OCI-LY3 (cell line): ENCODE measurements at regions not wholly inside any gene's neighbourhood (a gene's known extent, or its start where the extent isn't known, plus 50 kb on each side); places are given as distances from the start of the nearest gene placed in this dataset.

Experiments used
- H2AFZ ChIP-seq: fragments of 200-600, 300-600 bp; shearing (Covaris generic); 2 replicates; pipeline ENCODE4 v1.6.0; 2014; ENCODE audit warnings: antibody characterized with exemption, low read depth, low read length
- H3K27ac ChIP-seq: fragments of 200-600, 300-600 bp; sonication (generic); 2 replicates; pipeline ENCODE4 v1.5.1; 2014; ENCODE audit warnings: mild to moderate bottlenecking, low read length, moderate library complexity, mixed read lengths
- H3K27me3 ChIP-seq: fragments of 200-600, 300-600 bp; sonication (generic); 2 replicates; pipeline ENCODE4 v1.6.1; 2014; ENCODE audit warnings: low read depth, low read length, mixed read lengths
- H3K36me3 ChIP-seq: fragments of 200-600, 300-600 bp; sonication (generic); replicated peaks from 2 replicates; pipeline ENCODE3; 2014; ENCODE audit warnings: low read depth, low read length, mixed read lengths
- H3K4me1 ChIP-seq: fragments of 300-600, 200-600 bp; sonication (generic); 2 replicates; pipeline ENCODE4 v1.6.1; 2014; ENCODE audit warnings: low read length, mixed read lengths
- H3K4me2 ChIP-seq: fragments of 200-600, 300-600 bp; sonication (generic); 2 replicates; pipeline ENCODE4 v1.6.1; 2014; ENCODE audit warnings: low read length, mixed read lengths
- H3K4me3 ChIP-seq: fragments of 300-600, 200-600 bp; sonication (generic); 2 replicates; pipeline ENCODE4 v1.5.1; 2014; ENCODE audit warnings: antibody characterized with exemption, mild to moderate bottlenecking, low read length, moderate library complexity
- H3K79me2 ChIP-seq: fragments of 300-600, 200-600 bp; shearing (Covaris generic); 2 replicates; pipeline ENCODE4 v1.6.1; 2014; ENCODE audit warnings: mild to moderate bottlenecking, low read length, mixed read lengths
- H3K9ac ChIP-seq: fragments of 300-600, 200-600 bp; shearing (Covaris generic); 2 replicates; pipeline ENCODE4 v1.6.0; 2014; ENCODE audit warnings: mild to moderate bottlenecking, low read length, moderate library complexity
- H3K9me3 ChIP-seq: fragments of 200-600, 300-600 bp; shearing (Covaris generic); 2 replicates; pipeline ENCODE4 v1.6.1; 2014; ENCODE audit warnings: low read length, mixed read lengths; ENCODE audit not compliant: insufficient read depth
- H4K20me1 ChIP-seq: fragments of 200-600, 300-600 bp; sonication (generic); 2 replicates; pipeline ENCODE4 v1.6.1; 2016; ENCODE audit warnings: low read length, mixed read lengths; ENCODE audit not compliant: insufficient read depth
- EZH2phosphoT487 ChIP-seq: fragments of 200-600 bp; shearing (Covaris generic); IDR thresholded peaks from 2 replicates; pipeline ENCODE4 v1.6.1; 2018; ENCODE audit warnings: antibody characterized with exemption, mixed run types, low read depth
- TF ChIP-seq, protein P1 (sequence below): fragments of 200-600, 300-600 bp; sonication (generic); IDR thresholded peaks from 2 replicates; pipeline ENCODE4 v1.5.1; 2014; ENCODE audit warnings: antibody characterized with exemption, low read length, low read depth

DNA sequence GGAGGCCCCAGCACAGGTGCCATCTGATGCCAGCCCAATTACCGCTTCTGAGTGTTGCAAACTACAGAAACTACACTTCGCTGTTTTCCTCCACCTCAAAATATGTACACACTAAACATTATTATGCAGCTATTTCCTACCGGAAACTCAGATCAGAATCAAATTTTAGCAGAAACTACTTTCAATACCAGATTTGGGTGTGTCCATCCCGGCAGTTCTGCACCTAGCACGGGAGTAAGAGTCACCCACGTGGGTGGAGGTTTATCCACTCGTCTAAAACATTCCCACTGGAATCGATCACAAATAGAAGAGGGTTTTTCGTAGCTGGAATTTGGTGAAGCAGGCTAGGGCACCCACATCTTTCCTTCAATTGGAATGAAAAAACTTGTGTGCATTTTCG lies 214.4 kb upstream of the PRKCQ start:
- Histone ChIP-seq H3K9me3 (no peaks in the 10 kb centered on the region), H3K27ac (no peak overlapping the region), H3K9ac (no peak overlapping the region), H3K4me3 (no peak overlapping the region), H3K79me2 (no peaks in the 10 kb centered on the region), H3K4me2 (no peak overlapping the region), H3K27me3 (0 out of 2 replicates have a peak, but pooled peaks cover 6% of the 10 kb centered on the region), H3K4me1 (no peaks in the 10 kb centered on the region), H4K20me1 (no peaks in the 10 kb centered on the region), H3K36me3 (no peaks in the 10 kb centered on the region), H2AFZ (no peak overlapping the region)
- TF ChIP-seq EZH2phosphoT487, result no peak
- TF ChIP-seq, protein P1, sequence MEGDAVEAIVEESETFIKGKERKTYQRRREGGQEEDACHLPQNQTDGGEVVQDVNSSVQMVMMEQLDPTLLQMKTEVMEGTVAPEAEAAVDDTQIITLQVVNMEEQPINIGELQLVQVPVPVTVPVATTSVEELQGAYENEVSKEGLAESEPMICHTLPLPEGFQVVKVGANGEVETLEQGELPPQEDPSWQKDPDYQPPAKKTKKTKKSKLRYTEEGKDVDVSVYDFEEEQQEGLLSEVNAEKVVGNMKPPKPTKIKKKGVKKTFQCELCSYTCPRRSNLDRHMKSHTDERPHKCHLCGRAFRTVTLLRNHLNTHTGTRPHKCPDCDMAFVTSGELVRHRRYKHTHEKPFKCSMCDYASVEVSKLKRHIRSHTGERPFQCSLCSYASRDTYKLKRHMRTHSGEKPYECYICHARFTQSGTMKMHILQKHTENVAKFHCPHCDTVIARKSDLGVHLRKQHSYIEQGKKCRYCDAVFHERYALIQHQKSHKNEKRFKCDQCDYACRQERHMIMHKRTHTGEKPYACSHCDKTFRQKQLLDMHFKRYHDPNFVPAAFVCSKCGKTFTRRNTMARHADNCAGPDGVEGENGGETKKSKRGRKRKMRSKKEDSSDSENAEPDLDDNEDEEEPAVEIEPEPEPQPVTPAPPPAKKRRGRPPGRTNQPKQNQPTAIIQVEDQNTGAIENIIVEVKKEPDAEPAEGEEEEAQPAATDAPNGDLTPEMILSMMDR, result no peak

GRCh38 chr10:6788731-6789130 lies 208.7 kb upstream of the PRKCQ start:
- no peaks in the 10 kb centered on the region for H3K4me1 ChIP-seq
- H2AFZ ChIP-seq, result no peak overlapping the region
- no peak overlapping the region for H3K9ac ChIP-seq
- no peak overlapping the region for H3K27ac ChIP-seq
- no peak overlapping the region for H3K4me3 ChIP-seq
- no peaks in the 10 kb centered on the region for H3K9me3 ChIP-seq
- TF ChIP-seq, protein P1, result no peak
- no peak for TF ChIP-seq EZH2phosphoT487
- H3K27me3 ChIP-seq, result 0 out of 2 replicates have a peak, but pooled peaks cover 6% of the 10 kb centered on the region
- H4K20me1 ChIP-seq, result no peaks in the 10 kb centered on the region
- no peaks in the 10 kb centered on the region for H3K79me2 ChIP-seq
- no peaks in the 10 kb centered on the region for H3K36me3 ChIP-seq
- H3K4me2 ChIP-seq, result no peak overlapping the region

DNA sequence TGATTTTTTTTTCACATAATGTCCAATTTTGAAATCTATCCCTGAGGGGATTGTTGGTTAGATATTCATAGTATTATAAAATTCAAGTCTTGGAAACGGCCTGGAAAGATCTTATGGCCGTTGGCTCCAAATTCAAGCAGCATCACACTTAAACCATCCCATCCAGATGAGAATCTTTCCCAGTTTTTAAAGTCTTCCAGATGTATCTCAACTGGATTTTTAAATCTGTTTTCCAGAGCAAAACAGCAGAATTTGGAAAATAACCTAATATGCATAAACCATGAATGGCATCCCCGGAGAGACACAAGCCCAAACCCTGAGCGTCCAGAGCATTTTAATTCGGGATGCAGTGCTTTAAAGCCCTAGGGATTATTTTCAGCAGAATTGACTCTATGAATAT lies 208.2 kb upstream of the PRKCQ start:
- Histone ChIP-seq H2AFZ (no peak overlapping the region), H3K9ac (no peak overlapping the region), H3K36me3 (no peaks in the 10 kb centered on the region), H4K20me1 (no peaks in the 10 kb centered on the region), H3K4me1 (no peaks in the 10 kb centered on the region), H3K79me2 (no peaks in the 10 kb centered on the region), H3K9me3 (no peaks in the 10 kb centered on the region), H3K27ac (no peak overlapping the region), H3K27me3 (peaks cover 9% of the 10 kb centered on the region; the same call in 1 of the 2 replicates), H3K4me2 (no peak overlapping the region), H3K4me3 (no peak overlapping the region)
- TF ChIP-seq, protein P1, result no peak
- TF ChIP-seq EZH2phosphoT487, result no peak

DNA sequence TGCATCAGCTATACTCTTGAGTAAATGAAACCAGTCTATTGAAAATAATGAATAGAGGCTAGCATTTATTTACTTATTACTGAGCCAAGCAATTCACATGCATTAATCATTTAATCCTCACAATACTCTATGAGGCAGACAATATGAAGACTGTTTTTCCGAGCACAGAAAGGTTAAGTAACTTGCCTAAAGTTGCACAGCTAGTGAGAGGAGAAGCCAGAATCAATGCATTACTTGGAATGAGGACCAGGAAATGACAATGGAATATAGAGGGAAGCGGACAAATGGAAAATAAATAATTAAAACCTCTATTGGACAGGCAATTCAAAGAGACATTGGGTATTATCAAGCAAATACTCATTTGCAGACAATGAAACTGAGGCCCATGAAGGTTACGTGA lies 207.6 kb upstream of the PRKCQ start:
- no peak overlapping the region for H2AFZ ChIP-seq
- no peak overlapping the region for H3K27ac ChIP-seq
- H3K9me3 ChIP-seq, result no peaks in the 10 kb centered on the region
- no peak for TF ChIP-seq EZH2phosphoT487
- TF ChIP-seq, protein P1, result no peak
- H3K27me3 ChIP-seq, result peaks cover 12% of the 10 kb centered on the region; the same call in 1 of the 2 replicates
- H3K9ac ChIP-seq, result no peak overlapping the region
- no peak overlapping the region for H3K4me3 ChIP-seq
- no peak overlapping the region for H3K4me2 ChIP-seq
- no peaks in the 10 kb centered on the region for H3K4me1 ChIP-seq
- H3K79me2 ChIP-seq, result no peaks in the 10 kb centered on the region
- no peaks in the 10 kb centered on the region for H4K20me1 ChIP-seq
- no peaks in the 10 kb centered on the region for H3K36me3 ChIP-seq
